MM.1S (cell line): ENCODE measurements at regions not wholly inside any gene's neighbourhood (a gene's known extent, or its start where the extent isn't known, plus 50 kb on each side); places are given as distances from the start of the nearest gene placed in this dataset.

Experiments used
- DNase-seq: peaks from one replicate; pipeline ENCODE4 v3.0.0-alpha.2; 2015
- H2AFZ ChIP-seq: fragments of 300-600 bp; sonication (generic); 2 replicates; pipeline ENCODE4 v1.6.0; 2016; ENCODE audit warnings: antibody characterized with exemption, low read length
- H3F3A ChIP-seq: fragments of 300-600 bp; sonication (generic); 2 replicates; pipeline ENCODE4 v1.6.1; 2016; ENCODE audit warnings: mild to moderate bottlenecking, antibody characterized with exemption, low read length, moderate library complexity, mixed read lengths; ENCODE audit not compliant: insufficient read depth
- H3K27ac ChIP-seq: fragments of 300-600 bp; sonication (generic); 2 replicates; pipeline ENCODE4 v1.5.1; 2016; ENCODE audit warnings: mild to moderate bottlenecking, low read length
- H3K27me3 ChIP-seq: fragments of 300-600 bp; sonication (generic); replicated peaks from 2 replicates; pipeline ENCODE4 v1.6.0; 2016; ENCODE audit warnings: low read length; ENCODE audit not compliant: insufficient read depth
- H3K36me3 ChIP-seq: fragments of 300-600 bp; sonication (generic); replicated peaks from 2 replicates; pipeline ENCODE4 v1.6.1; 2016; ENCODE audit warnings: mild to moderate bottlenecking, low read length, mixed read lengths; ENCODE audit not compliant: insufficient read depth
- H3K4me1 ChIP-seq: fragments of 300-600 bp; sonication (generic); 2 replicates; pipeline ENCODE4 v1.6.1; 2016; ENCODE audit warnings: low read length, mixed read lengths
- H3K4me2 ChIP-seq: fragments of 300-600 bp; sonication (generic); 2 replicates; pipeline ENCODE4 v1.6.0; 2016; ENCODE audit warnings: low read depth, low read length
- H3K4me3 ChIP-seq: fragments of 300-600 bp; sonication (generic); 2 replicates; pipeline ENCODE4 v1.5.1; 2016; ENCODE audit warnings: low read length, mixed read lengths
- H3K79me2 ChIP-seq: fragments of 300-600 bp; sonication (generic); 2 replicates; pipeline ENCODE4 v1.6.1; 2016; ENCODE audit warnings: mixed run types, low read length, mixed read lengths
- H3K9ac ChIP-seq: fragments of 300-600 bp; sonication (generic); 2 replicates; pipeline ENCODE4 v1.6.1; 2016; ENCODE audit warnings: low read length, mixed read lengths
- H3K9me2 ChIP-seq: fragments of 300-600 bp; sonication (generic); replicated peaks from 2 replicates; pipeline ENCODE4 v1.6.1; 2016; ENCODE audit warnings: mild to moderate bottlenecking, low read length, mixed read lengths; ENCODE audit not compliant: insufficient read depth
- H3K9me3 ChIP-seq: fragments of 300-600 bp; sonication (generic); replicated peaks from 2 replicates; pipeline ENCODE4 v1.6.1; 2016; ENCODE audit warnings: mild to moderate bottlenecking, low read length, mixed read lengths; ENCODE audit not compliant: insufficient read depth
- H4K20me1 ChIP-seq: fragments of 300-600 bp; sonication (generic); 2 replicates; pipeline ENCODE4 v1.6.1; 2016; ENCODE audit warnings: mild to moderate bottlenecking, low read length, moderate library complexity, mixed read lengths; ENCODE audit not compliant: insufficient read depth
- CTCF ChIP-seq: fragments of 300-600 bp; sonication (generic); IDR thresholded peaks from 2 replicates; pipeline ENCODE4 v1.5.1; 2016; ENCODE audit warnings: antibody characterized with exemption, low read length, mixed read lengths
- EZH2 ChIP-seq: fragments of 300-600 bp; sonication (generic); optimal IDR thresholded peaks from 2 replicates; pipeline ENCODE3; 2017; ENCODE audit warnings: low read depth, mild to moderate bottlenecking, antibody characterized with exemption, low read length, mixed read lengths
- EZH2phosphoT487 ChIP-seq: fragments of 300-600 bp; sonication (generic); IDR thresholded peaks from 2 replicates; pipeline ENCODE4 v1.6.1; 2018; ENCODE audit warnings: antibody characterized with exemption, low read length

- Histone ChIP-seq H3K36me3 (no peaks in the 10 kb centered on the region), H3K79me2 (no peaks in the 10 kb centered on the region), H3K4me3 (no peak overlapping the region), H3K27ac (no peak overlapping the region), H4K20me1 (no peaks in the 10 kb centered on the region), H3K4me1 (no peaks in the 10 kb centered on the region), H3K4me2 (no peak overlapping the region), H3K9me2 (no peaks in the 10 kb centered on the region), H2AFZ (no peak overlapping the region), H3F3A (no peaks in the 10 kb centered on the region), H3K9me3 (no peaks in the 10 kb centered on the region), H3K9ac (no peak overlapping the region), H3K27me3 (no peaks in the 10 kb centered on the region)
- DNase-seq: no peak
- TF ChIP-seq EZH2: no peak
- TF ChIP-seq CTCF: no peak
- no peak for TF ChIP-seq EZH2phosphoT487
Measured at GRCh38 chr12:124082012-124082411, 109.0 kb downstream of the ZNF664 start.

- Histone ChIP-seq H3K4me2 (no peak overlapping the region), H3K9me3 (no peaks in the 10 kb centered on the region), H3K36me3 (no peaks in the 10 kb centered on the region), H3K4me1 (no peaks in the 10 kb centered on the region), H3K4me3 (no peak overlapping the region), H3K9ac (no peak overlapping the region), H3K79me2 (no peaks in the 10 kb centered on the region), H4K20me1 (no peaks in the 10 kb centered on the region), H3K27ac (no peak overlapping the region), H3F3A (no peaks in the 10 kb centered on the region), H3K9me2 (no peaks in the 10 kb centered on the region), H2AFZ (no peak overlapping the region), H3K27me3 (no peaks in the 10 kb centered on the region)
- TF ChIP-seq CTCF: no peak
- TF ChIP-seq EZH2: no peak
- TF ChIP-seq EZH2phosphoT487: no peak
- DNase-seq: no peak
Measured at GRCh38 chr12:124082687-124083086, 109.7 kb downstream of the ZNF664 start.

GRCh38 chr12:124083708-124084107 is 110.7 kb downstream of the ZNF664 start:
- Histone ChIP-seq H3K4me2 (no peak overlapping the region), H3K27ac (no peak overlapping the region), H3F3A (no peaks in the 10 kb centered on the region), H4K20me1 (no peaks in the 10 kb centered on the region), H3K27me3 (no peaks in the 10 kb centered on the region), H3K9ac (no peak overlapping the region), H3K9me2 (no peaks in the 10 kb centered on the region), H2AFZ (no peak overlapping the region), H3K79me2 (no peaks in the 10 kb centered on the region), H3K9me3 (no peaks in the 10 kb centered on the region), H3K4me3 (no peak overlapping the region), H3K36me3 (no peaks in the 10 kb centered on the region), H3K4me1 (no peaks in the 10 kb centered on the region)
- no peak for TF ChIP-seq EZH2phosphoT487
- TF ChIP-seq EZH2: no peak
- no peak for TF ChIP-seq CTCF
- no peak for DNase-seq
